ENCODE measurements at regions not wholly inside any gene's neighbourhood (a gene's known extent, or its start where the extent isn't known, plus 50 kb on each side); places are given as distances from the start of the nearest gene placed in this dataset.
"Not testable (repeated sequence)": the region's sequence is repeated elsewhere in the genome, so short reads cannot be mapped to it uniquely, and the experiment has no call there.

GRCh38 chr1:222000131-222000530 is 258.2 kb upstream of the DUSP10 start:
- DNase-seq (ENCODE audit: low read depth in 3 of 3): no peak

GRCh38 chr1:221998781-221999180 is 256.9 kb upstream of the DUSP10 start:
- DNase-seq (ENCODE audit: low read depth in 3 of 3): no peak

- DNase-seq (ENCODE audit: low read depth in 3 of 3): no peak
Measured at GRCh38 chr1:221998186-221998612, 256.3 kb upstream of the DUSP10 start.

GRCh38 chr1:221997012-221997411 is 255.1 kb upstream of the DUSP10 start:
- not testable (repeated sequence) for DNase-seq (ENCODE audit: low read depth in 3 of 3)

GRCh38 chr1:221994939-221995338 is 253.1 kb upstream of the DUSP10 start:
- DNase-seq (ENCODE audit: low read depth in 3 of 3): no peak

- peak; percentile 6 to 13 (median 11) for DNase-seq (ENCODE audit: low read depth in 3 of 3)
Measured at GRCh38 chr1:221994274-221994698, 252.4 kb upstream of the DUSP10 start.

GRCh38 chr1:221993444-221993948 is 251.6 kb upstream of the DUSP10 start:
- no peak for DNase-seq (ENCODE audit: low read depth in 3 of 3)

GRCh38 chr1:221992427-221992826 is 250.5 kb upstream of the DUSP10 start:
- DNase-seq (ENCODE audit: low read depth in 3 of 3): no peak

- no peak for DNase-seq (ENCODE audit: low read depth in 3 of 3)
Measured at GRCh38 chr1:221991221-221991620, 249.3 kb upstream of the DUSP10 start.

GRCh38 chr1:221989741-221990140 is 247.9 kb upstream of the DUSP10 start:
- DNase-seq (ENCODE audit: low read depth in 3 of 3): no peak

- DNase-seq (ENCODE audit: low read depth in 3 of 3): no peak
Measured at GRCh38 chr1:221988829-221989228, 246.9 kb upstream of the DUSP10 start.

- no peak for DNase-seq (ENCODE audit: low read depth in 3 of 3)
Measured at GRCh38 chr1:221987860-221988520, 246.1 kb upstream of the DUSP10 start.

- DNase-seq (ENCODE audit: low read depth in 3 of 3): no peak
Measured at GRCh38 chr1:221983444-221983843, 241.6 kb upstream of the DUSP10 start.

- DNase-seq (ENCODE audit: low read depth in 3 of 3): no peak
Measured at GRCh38 chr1:221981461-221981860, 239.6 kb upstream of the DUSP10 start.

GRCh38 chr1:221979444-221980032 is 237.6 kb upstream of the DUSP10 start:
- DNase-seq (ENCODE audit: low read depth in 3 of 3): no peak

- DNase-seq (ENCODE audit: low read depth in 3 of 3): not testable (repeated sequence)
Measured at GRCh38 chr1:221978631-221979334, 236.9 kb upstream of the DUSP10 start.

GRCh38 chr1:221973787-221974186 is 231.9 kb upstream of the DUSP10 start:
- not testable (repeated sequence) for DNase-seq (ENCODE audit: low read depth in 3 of 3)

GRCh38 chr1:221972276-221973235 is 230.7 kb upstream of the DUSP10 start:
- no peak for DNase-seq (ENCODE audit: low read depth in 3 of 3)

- not testable (repeated sequence) for DNase-seq (ENCODE audit: low read depth in 3 of 3)
Measured at GRCh38 chr1:221971035-221971434, 229.1 kb upstream of the DUSP10 start.

GRCh38 chr1:221969298-221969858 is 227.5 kb upstream of the DUSP10 start:
- DNase-seq (ENCODE audit: low read depth in 3 of 3): not testable (repeated sequence)

- not testable (repeated sequence) for DNase-seq (ENCODE audit: low read depth in 3 of 3)
Measured at GRCh38 chr1:221967538-221967937, 225.6 kb upstream of the DUSP10 start.
